MCF 10A (cell line): ENCODE measurements at regions not wholly inside any gene's neighbourhood (a gene's known extent, or its start where the extent isn't known, plus 50 kb on each side); places are given as distances from the start of the nearest gene placed in this dataset.

Experiments used
- BruUV-seq: library from RNA; stranded (reverse); fragments of 400-500 nt; replicated peaks from 2 replicates; lab custom pipeline; 2021; lab: Mats Ljungman, UMichigan
- CTCF ChIA-PET: fragments of 300-600 bp; sonication (Branson Sonifier 250); formaldehyde crosslinking; extraction: SDS; loops from one replicate; lab custom pipeline; 2021; ENCODE audit warnings: antibody characterized with exemption, inconsistent platforms; lab: Yijun Ruan, JAX
- POLR2A ChIA-PET: fragments of 300-600, 350-650 bp; sonication (Branson Sonifier 250); formaldehyde crosslinking; extraction: SDS; loops from one replicate; lab custom pipeline; 2020; ENCODE audit warnings: antibody characterized with exemption, inconsistent platforms; lab: Yijun Ruan, JAX
- DNase-seq: peaks from one replicate; pipeline ENCODE4 v3.0.0-alpha.2; 2018; ENCODE audit not compliant: unreplicated experiment
- H3K27ac Mint-ChIP-seq: one replicate; pipeline ENCODE4 v1.8.0; 2022; ENCODE audit warnings: mild to moderate bottlenecking, low read depth, mixed read lengths; ENCODE audit not compliant: unreplicated experiment
- H3K27me3 Mint-ChIP-seq: one replicate; pipeline ENCODE4 v1.8.0; 2022; ENCODE audit warnings: mixed read lengths; ENCODE audit not compliant: insufficient read depth, unreplicated experiment
- H3K36me3 Mint-ChIP-seq: one replicate; pipeline ENCODE4 v1.8.0; 2022; ENCODE audit warnings: mild to moderate bottlenecking, moderate library complexity, mixed read lengths; ENCODE audit not compliant: insufficient read depth, unreplicated experiment
- H3K4me1 Mint-ChIP-seq: one replicate; pipeline ENCODE4 v1.8.0; 2022; ENCODE audit warnings: mixed read lengths; ENCODE audit not compliant: insufficient read depth, unreplicated experiment
- H3K4me3 Mint-ChIP-seq: one replicate; pipeline ENCODE4 v1.8.0; 2022; ENCODE audit warnings: mild to moderate bottlenecking, moderate library complexity, mixed read lengths; ENCODE audit not compliant: unreplicated experiment
- H3K9me3 Mint-ChIP-seq: one replicate; pipeline ENCODE4 v1.8.0; 2022; ENCODE audit warnings: mixed read lengths; ENCODE audit not compliant: unreplicated experiment
- intact Hi-C: fragments of 100-400 bp; cut with micrococcal nuclease; formaldehyde crosslinking; loops from 2 replicates; pipeline ENCODE4 v1.14.1; 2022
- TF ChIP-seq, protein P1 (sequence below): fragments of 200-600 bp; IDR thresholded peaks from one replicate; pipeline ENCODE4 v1.8.0; 2022; ENCODE audit warnings: antibody characterized with exemption, mild to moderate bottlenecking; ENCODE audit not compliant: unreplicated experiment

GRCh38 chr2:120804459-120804858, 68.8 kb downstream of the GLI2 start:
- CTCF ChIA-PET = no interaction called here
- intact Hi-C loops = no loop called here
- H3K4me3 Mint-ChIP-seq = no peak overlapping the region
- POLR2A ChIA-PET = no interaction called here
- TF ChIP-seq, protein P1, sequence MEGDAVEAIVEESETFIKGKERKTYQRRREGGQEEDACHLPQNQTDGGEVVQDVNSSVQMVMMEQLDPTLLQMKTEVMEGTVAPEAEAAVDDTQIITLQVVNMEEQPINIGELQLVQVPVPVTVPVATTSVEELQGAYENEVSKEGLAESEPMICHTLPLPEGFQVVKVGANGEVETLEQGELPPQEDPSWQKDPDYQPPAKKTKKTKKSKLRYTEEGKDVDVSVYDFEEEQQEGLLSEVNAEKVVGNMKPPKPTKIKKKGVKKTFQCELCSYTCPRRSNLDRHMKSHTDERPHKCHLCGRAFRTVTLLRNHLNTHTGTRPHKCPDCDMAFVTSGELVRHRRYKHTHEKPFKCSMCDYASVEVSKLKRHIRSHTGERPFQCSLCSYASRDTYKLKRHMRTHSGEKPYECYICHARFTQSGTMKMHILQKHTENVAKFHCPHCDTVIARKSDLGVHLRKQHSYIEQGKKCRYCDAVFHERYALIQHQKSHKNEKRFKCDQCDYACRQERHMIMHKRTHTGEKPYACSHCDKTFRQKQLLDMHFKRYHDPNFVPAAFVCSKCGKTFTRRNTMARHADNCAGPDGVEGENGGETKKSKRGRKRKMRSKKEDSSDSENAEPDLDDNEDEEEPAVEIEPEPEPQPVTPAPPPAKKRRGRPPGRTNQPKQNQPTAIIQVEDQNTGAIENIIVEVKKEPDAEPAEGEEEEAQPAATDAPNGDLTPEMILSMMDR = no peak
- no peaks in the 10 kb centered on the region for H3K9me3 Mint-ChIP-seq
- H3K27me3 Mint-ChIP-seq = no peaks in the 10 kb centered on the region
- H3K36me3 Mint-ChIP-seq = no peaks in the 10 kb centered on the region
- DNase-seq = no peak
- BruUV-seq = no TSS peak
- H3K4me1 Mint-ChIP-seq = no peaks in the 10 kb centered on the region
- no peak overlapping the region for H3K27ac Mint-ChIP-seq

- CTCF ChIA-PET = no interaction called here
- no peaks in the 10 kb centered on the region for H3K36me3 Mint-ChIP-seq
Measured at GRCh38 chr2:120805011-120805410, 69.3 kb downstream of the GLI2 start.

DNA sequence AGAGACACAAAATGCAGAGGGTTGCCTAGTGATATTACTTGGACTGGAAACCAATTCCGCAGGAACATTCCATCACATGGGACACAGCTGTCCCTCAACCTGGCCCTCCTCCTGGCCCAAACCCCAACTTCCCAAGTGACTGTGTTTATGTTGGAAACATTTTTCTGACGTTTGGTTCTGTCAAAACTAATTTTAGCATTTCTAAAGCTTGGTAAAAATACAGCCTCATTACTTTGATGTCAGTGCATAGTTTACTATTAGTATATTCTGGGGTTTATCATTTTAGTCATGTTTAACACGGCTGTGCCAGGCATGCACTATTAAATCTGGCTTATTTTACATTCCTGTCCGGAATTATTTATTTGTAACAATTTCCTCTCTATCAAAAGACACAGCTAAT, 69.9 kb downstream of the GLI2 start:
- H3K36me3 Mint-ChIP-seq = no peaks in the 10 kb centered on the region
- no TSS peak for BruUV-seq
- no peak for DNase-seq
- H3K27ac Mint-ChIP-seq = no peak overlapping the region
- H3K4me3 Mint-ChIP-seq = no peak overlapping the region
- TF ChIP-seq, protein P1 = no peak
- POLR2A ChIA-PET = no interaction called here
- H3K9me3 Mint-ChIP-seq = no peaks in the 10 kb centered on the region
- H3K27me3 Mint-ChIP-seq = no peaks in the 10 kb centered on the region
- H3K4me1 Mint-ChIP-seq = no peaks in the 10 kb centered on the region
- intact Hi-C loops = no loop called here
- CTCF ChIA-PET = interaction anchor here (0.6 to 0.8 kb wide), 3 partner anchors 125 to 1781 kb away, joined by 3 to 4 read pairs (median 3); no protein-coding TSS in a partner anchor

More at GRCh38 chr2:120805011-120805410, 69.3 kb downstream of the GLI2 start:
- Mint-ChIP-seq H3K4me1 (no peaks in the 10 kb centered on the region), H3K27me3 (no peaks in the 10 kb centered on the region), H3K27ac (no peak overlapping the region), H3K9me3 (no peaks in the 10 kb centered on the region), H3K4me3 (no peak overlapping the region)
- intact Hi-C loops = no loop called here
- no TSS peak for BruUV-seq
- TF ChIP-seq, protein P1 = no peak
- POLR2A ChIA-PET = no interaction called here
- no peak for DNase-seq

GRCh38 chr2:120807751-120808150, 72.1 kb downstream of the GLI2 start:
- H3K27ac Mint-ChIP-seq = no peak overlapping the region
- no peaks in the 10 kb centered on the region for H3K9me3 Mint-ChIP-seq
- no peak for DNase-seq
- no peaks in the 10 kb centered on the region for H3K4me1 Mint-ChIP-seq
- no peaks in the 10 kb centered on the region for H3K36me3 Mint-ChIP-seq
- no TSS peak for BruUV-seq
- peaks cover 14% of the 10 kb centered on the region for H3K27me3 Mint-ChIP-seq
- intact Hi-C loops = no loop called here
- CTCF ChIA-PET = no interaction called here
- H3K4me3 Mint-ChIP-seq = no peak overlapping the region
- TF ChIP-seq, protein P1 = no peak
- POLR2A ChIA-PET = no interaction called here
